Gastroesophageal sphincter (tissue), 4 donors: ENCODE measurements at regions not wholly inside any gene's neighbourhood (a gene's known extent, or its start where the extent isn't known, plus 50 kb on each side); places are given as distances from the start of the nearest gene placed in this dataset.

Experiments used
- ATAC-seq: fragments of 150-250 bp; one replicate; pipeline ENCODE4 v1.9.1; 2016; ENCODE audit warnings: mild to moderate bottlenecking, moderate library complexity
- H3K27ac ChIP-seq, 4 donors: fragments of 200-600 bp; sonication (generic) in 3 of 4; 1 replicate in 3 of 4; 2 replicates in 1 of 4; pipeline ENCODE4 v1.5.1; 2016 to 2019
- H3K27me3 ChIP-seq: fragments of 200-600 bp; sonication (generic); one replicate; pipeline ENCODE4 v1.5.1; 2019
- H3K36me3 ChIP-seq, 2 donors: fragments of 200-600 bp; sonication (generic); one replicate each; pipeline ENCODE4 v1.5.1; 2019; ENCODE audit warnings: control low read depth in 1 of 2
- H3K4me1 ChIP-seq, 3 donors: fragments of 200-600 bp; sonication (generic); 1 replicate in 2 of 3; 2 replicates in 1 of 3; pipeline ENCODE4 v1.5.1; 2016 to 2019; ENCODE audit warnings: control low read depth in 2 of 3
- H3K4me3 ChIP-seq, 2 donors: fragments of 200-600 bp; sonication (generic); one replicate each; pipeline ENCODE4 v1.5.1; 2019; ENCODE audit warnings: mild to moderate bottlenecking in 1 of 2, moderate library complexity in 1 of 2
- H3K9me3 ChIP-seq, 3 donors: fragments of 200-600 bp; sonication (generic); one replicate each; pipeline ENCODE4 v1.5.1; 2017 to 2019; ENCODE audit warnings: control low read depth in 2 of 3
- EP300 ChIP-seq: sonication (generic); formaldehyde crosslinking; IDR thresholded peaks from one replicate; pipeline ENCODE4 v1.6.1; 2017; ENCODE audit warnings: antibody characterized with exemption, mild to moderate bottlenecking
- POLR2A ChIP-seq, 2 donors: fragments of 450-650 bp; IDR thresholded peaks; one replicate each; pipeline ENCODE4 v1.6.1; 2017; ENCODE audit warnings: antibody characterized with exemption in 2 of 2, mild to moderate bottlenecking in 2 of 2, moderate library complexity in 1 of 2
- POLR2AphosphoS5 ChIP-seq: sonication (generic); formaldehyde crosslinking; IDR thresholded peaks from one replicate; pipeline ENCODE4 v1.6.1; 2017; ENCODE audit warnings: antibody characterized with exemption
- WGBS, 2 donors: methylation state at CpG; one replicate each; pipeline ENCODE4 v1.1.5; 2018; ENCODE audit warnings: low coverage in 1 of 2; 5-methylcytosine and 5-hydroxymethylcytosine counted together
- TF ChIP-seq, protein P1 (sequence below), 4 experiments: fragments of 200-600 bp in 2 of 4; fragments of 450-650 bp in 2 of 4; sonication (generic) in 1 of 4; IDR thresholded peaks; one replicate each; pipeline ENCODE4 v1.5.1; 2017 to 2019; ENCODE audit warnings: antibody characterized with exemption in 4 of 4, mild to moderate bottlenecking in 2 of 4, moderate library complexity in 2 of 4

DNA sequence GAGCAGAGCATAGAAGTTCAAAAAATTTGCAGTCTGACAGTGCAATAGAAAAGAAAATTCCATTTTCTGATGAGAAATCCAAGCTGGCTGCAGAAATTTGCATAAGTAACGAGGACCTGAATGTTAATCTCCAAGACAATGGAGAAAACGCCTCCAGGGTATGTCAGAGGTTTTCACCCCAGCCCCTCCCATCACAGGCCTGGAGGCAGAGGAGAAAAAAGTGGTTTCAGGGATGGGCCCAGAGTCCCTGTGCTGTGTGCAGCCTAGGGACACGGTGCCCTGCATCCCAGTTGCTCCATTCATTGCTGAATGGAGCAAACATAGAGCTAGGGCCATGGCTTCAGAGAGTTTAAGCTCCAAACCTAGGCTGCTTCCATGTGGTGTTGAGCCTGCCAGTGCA, 327.9 kb upstream of the KHDRBS2 start:
- Histone ChIP-seq H3K4me1 (no peaks in the 10 kb centered on the region), H3K27ac (no peak overlapping the region), H3K36me3 (no peaks in the 10 kb centered on the region), H3K27me3 (no peaks in the 10 kb centered on the region), H3K4me3 (no peak overlapping the region), H3K9me3 (peaks cover 0 to 10% (median 0%) of the 10 kb centered on the region in 3 donors)
- 39 to 60% methylated on average over 1 to 3 of the region's 3 CpGs for WGBS, 2 donors
- ATAC-seq = no peak
- TF ChIP-seq POLR2A (IDR thresholded peaks at IDR 0.05) = no peak
- TF ChIP-seq POLR2AphosphoS5 = no peak
- TF ChIP-seq, protein P1, sequence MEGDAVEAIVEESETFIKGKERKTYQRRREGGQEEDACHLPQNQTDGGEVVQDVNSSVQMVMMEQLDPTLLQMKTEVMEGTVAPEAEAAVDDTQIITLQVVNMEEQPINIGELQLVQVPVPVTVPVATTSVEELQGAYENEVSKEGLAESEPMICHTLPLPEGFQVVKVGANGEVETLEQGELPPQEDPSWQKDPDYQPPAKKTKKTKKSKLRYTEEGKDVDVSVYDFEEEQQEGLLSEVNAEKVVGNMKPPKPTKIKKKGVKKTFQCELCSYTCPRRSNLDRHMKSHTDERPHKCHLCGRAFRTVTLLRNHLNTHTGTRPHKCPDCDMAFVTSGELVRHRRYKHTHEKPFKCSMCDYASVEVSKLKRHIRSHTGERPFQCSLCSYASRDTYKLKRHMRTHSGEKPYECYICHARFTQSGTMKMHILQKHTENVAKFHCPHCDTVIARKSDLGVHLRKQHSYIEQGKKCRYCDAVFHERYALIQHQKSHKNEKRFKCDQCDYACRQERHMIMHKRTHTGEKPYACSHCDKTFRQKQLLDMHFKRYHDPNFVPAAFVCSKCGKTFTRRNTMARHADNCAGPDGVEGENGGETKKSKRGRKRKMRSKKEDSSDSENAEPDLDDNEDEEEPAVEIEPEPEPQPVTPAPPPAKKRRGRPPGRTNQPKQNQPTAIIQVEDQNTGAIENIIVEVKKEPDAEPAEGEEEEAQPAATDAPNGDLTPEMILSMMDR (IDR thresholded peaks at IDR 0.05) = no peak
- no peak for TF ChIP-seq EP300

DNA sequence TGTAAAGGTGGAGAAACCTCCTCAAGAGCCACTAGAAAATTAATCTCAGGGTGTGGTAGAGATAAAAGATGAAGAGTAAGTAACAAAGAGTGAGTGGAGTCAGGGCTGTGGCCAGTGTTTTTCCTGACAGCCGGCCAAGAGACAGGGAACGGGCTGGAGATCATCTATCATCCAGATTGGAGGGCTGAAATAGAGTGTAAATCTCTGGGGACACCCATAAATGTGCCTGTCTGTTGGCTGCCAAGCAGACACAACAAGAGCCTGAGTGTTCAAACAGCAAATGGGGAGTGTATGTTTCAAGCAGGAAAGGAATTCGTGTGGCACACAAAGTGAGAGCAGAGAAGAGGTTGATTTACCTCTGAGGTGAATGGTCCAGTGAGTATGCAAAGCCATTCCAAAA, 326.4 kb upstream of the KHDRBS2 start:
- 17 to 38% methylated on average over 1 to 3 of the region's 3 CpGs for WGBS, 2 donors
- Histone ChIP-seq H3K27me3 (no peaks in the 10 kb centered on the region), H3K36me3 (no peaks in the 10 kb centered on the region), H3K4me3 (no peak overlapping the region), H3K27ac (no peak overlapping the region), H3K4me1 (no peaks in the 10 kb centered on the region), H3K9me3 (peaks cover 0 to 10% (median 0%) of the 10 kb centered on the region in 3 donors)
- ATAC-seq = no peak
- no peak for TF ChIP-seq EP300
- no peak for TF ChIP-seq POLR2A (IDR thresholded peaks at IDR 0.05)
- TF ChIP-seq, protein P1 (IDR thresholded peaks at IDR 0.05) = no peak
- no peak for TF ChIP-seq POLR2AphosphoS5

DNA sequence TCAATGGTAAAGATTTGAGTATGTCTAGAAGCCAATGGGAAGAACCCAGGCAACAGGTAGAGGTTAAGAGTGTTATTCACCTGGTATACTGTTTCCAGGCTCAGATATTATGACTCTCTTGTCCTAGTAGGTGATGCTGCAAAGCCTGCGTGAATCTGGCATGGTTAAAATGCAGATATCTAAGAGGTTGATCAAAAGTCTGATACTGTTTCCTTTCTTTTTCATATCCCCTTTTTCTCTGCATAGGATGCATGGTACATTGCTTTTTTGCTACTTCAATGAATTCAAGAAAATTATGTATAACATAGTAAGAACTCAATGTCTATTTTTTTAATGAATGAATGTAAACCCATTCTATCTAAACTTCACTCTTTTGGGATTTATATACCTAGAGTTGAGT, 284.3 kb upstream of the KHDRBS2 start:
- no peak for TF ChIP-seq POLR2A (IDR thresholded peaks at IDR 0.05)
- TF ChIP-seq POLR2AphosphoS5 = no peak
- no peak for TF ChIP-seq EP300
- no peak for ATAC-seq
- Histone ChIP-seq H3K27ac (no peak overlapping the region), H3K4me1 (no peaks in the 10 kb centered on the region), H3K4me3 (no peak overlapping the region), H3K9me3 (no peaks in the 10 kb centered on the region), H3K27me3 (no peaks in the 10 kb centered on the region), H3K36me3 (no peaks in the 10 kb centered on the region)
- WGBS, 2 donors = 93% methylated on average over 1 of the region's 1 CpG

DNA sequence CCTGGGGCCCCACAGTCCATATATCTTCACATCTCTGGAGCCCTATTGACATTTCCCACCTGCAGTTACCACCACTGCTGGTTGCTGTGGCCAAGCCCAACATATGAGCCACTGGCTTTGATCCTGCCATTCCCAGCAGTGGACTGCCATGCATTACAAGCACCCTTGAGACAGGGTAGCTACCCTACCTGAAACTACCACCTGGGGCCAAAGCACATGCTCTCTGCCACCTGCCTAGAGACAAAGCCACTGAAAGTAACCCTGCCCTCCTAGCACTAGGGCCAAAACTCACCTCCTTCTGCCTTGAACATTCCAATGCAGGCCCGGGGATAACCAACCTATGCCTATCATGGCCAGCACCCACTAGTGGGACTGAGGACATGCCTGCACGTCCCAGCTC, 255.5 kb upstream of the KHDRBS2 start:
- Histone ChIP-seq H3K27ac (no peak overlapping the region), H3K36me3 (no peaks in the 10 kb centered on the region), H3K27me3 (no peaks in the 10 kb centered on the region), H3K4me3 (no peak overlapping the region), H3K9me3 (no peaks in the 10 kb centered on the region), H3K4me1 (no peaks in the 10 kb centered on the region)
- WGBS, 2 donors = no CpG with 5 or more reads among the region's 2 CpGs
- no peak for ATAC-seq
- TF ChIP-seq, protein P1 (IDR thresholded peaks at IDR 0.05) = no peak
- TF ChIP-seq POLR2A (IDR thresholded peaks at IDR 0.05) = no peak
- no peak for TF ChIP-seq POLR2AphosphoS5
- TF ChIP-seq EP300 = no peak

DNA sequence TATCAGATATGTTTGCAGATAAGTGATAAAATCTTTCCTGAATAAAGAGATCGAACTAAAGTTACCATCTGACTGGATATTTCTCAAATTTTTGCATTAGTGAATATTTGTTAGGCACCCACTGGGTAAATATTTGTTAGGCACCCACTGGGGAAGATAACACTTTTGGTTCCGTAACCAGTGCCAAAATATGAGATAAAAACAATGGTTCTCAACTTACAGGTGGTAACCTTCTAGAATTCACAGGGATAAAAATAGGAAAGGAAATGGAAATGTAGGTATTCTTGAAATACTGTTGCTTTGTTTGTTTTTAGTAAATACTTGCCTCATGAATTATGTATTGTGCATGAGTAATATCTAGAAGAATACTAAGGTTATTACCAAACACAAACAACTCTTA, 245.0 kb upstream of the KHDRBS2 start:
- no peaks in the 10 kb centered on the region for H3K4me1 ChIP-seq
- H3K27ac ChIP-seq = no peak overlapping the region
- peaks cover 0 to 7% (median 0%) of the 10 kb centered on the region in 3 donors for H3K9me3 ChIP-seq
- TF ChIP-seq, protein P1 (IDR thresholded peaks at IDR 0.05) = no peak
- TF ChIP-seq EP300 (no peak), POLR2A (IDR thresholded peaks at IDR 0.05) (no peak), POLR2AphosphoS5 (no peak)
- 80 to 81% methylated on average over 2 of the region's 2 CpGs for WGBS, 2 donors
- ATAC-seq = no peak
- H3K36me3 ChIP-seq = no peaks in the 10 kb centered on the region
- no peak overlapping the region for H3K4me3 ChIP-seq
- H3K27me3 ChIP-seq = no peaks in the 10 kb centered on the region
